NCI-H1417 treated with DMSO at 0.1 percent for 48 hours (cell line): ENCODE measurements at regions not wholly inside any gene's neighbourhood (a gene's known extent, or its start where the extent isn't known, plus 50 kb on each side); places are given as distances from the start of the nearest gene placed in this dataset.
"Not testable (repeated sequence)": the region's sequence is repeated elsewhere in the genome, so short reads cannot be mapped to it uniquely, and the experiment has no call there.

ENCODE experiments used
- DNase-seq: peaks from one replicate; lab custom pipeline; 2025; lab: John Stamatoyannopoulos, UW

DNA sequence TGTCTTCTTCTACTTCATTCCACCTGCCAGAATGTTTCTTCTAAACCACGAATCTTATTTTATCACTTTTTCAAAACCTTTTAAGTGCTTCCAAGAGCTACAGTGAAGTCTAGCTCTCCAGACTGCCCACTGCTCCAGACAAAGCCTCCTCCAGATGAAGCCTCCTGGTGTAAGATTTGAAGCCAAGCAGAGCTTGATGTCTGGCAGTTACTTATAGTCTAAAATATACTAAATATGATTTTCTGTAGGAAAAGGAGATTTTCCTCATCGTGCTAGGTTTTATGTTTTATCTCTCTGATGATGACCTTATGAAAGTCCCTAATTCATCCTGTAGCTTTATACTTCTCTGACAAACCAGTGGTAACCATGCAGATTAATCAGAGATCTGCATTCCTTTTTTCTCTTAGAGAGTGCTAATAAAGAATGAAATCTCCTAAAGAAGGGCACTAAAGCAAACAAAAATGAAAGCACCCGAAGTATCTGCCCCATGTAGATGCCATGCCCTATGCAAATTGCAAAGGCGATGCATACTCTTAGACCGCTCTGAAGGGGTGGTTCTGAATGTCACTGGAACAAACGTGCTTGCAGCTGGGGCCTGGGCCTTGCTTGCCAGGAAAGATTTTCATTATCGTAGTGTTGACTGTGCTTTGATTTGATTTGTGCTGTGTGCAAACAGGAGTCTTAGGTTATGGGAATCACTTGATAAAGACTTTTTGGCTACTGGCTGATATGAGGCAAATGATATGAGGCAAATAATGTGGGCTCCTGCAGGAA is 314.2 kb downstream of the PID1 start:
- no peak for DNase-seq

DNA sequence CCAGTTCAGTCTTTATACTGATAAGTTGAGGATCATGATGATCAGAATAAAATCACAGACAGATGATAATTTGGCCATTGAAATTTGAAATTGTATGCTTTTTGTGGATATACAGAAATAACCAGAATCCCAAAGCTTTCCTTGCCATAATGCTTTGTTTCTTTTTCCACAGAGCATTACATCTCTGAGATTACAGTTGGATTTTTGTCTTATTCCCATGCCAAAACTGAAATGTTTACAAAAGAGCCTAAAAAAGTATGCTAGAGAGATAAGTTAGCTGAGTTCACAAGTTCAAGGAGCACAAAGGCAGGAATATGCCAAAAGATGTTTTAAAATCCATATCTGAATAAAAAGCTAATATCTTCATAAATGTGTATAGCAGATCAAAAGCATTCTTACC is 321.3 kb downstream of the PID1 start:
- no peak for DNase-seq

DNA sequence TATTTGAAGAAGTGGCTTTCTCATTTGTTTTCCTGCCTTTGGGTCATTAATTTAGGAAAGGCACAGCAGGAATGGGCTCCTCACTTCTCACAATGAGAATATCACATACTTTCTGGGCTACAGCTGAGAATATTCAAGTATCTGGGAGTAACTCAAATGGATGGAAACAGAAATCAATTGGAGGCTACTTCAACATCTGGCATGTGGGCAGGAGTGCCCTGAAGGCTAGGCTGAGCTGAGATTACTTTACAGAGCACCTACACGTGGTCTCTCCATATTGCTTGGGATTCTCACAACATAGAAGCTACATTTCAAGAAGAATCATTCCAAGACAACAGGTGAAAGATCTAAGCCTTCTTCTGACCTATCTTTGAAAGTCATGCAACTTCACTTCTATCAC is 325.4 kb downstream of the PID1 start:
- no peak for DNase-seq

- no peak for DNase-seq
Measured at GRCh38 chr2:228942856-228943255, 328.2 kb downstream of the PID1 start.

GRCh38 chr2:228938629-228939028 is 332.5 kb downstream of the PID1 start:
- no peak for DNase-seq

DNA sequence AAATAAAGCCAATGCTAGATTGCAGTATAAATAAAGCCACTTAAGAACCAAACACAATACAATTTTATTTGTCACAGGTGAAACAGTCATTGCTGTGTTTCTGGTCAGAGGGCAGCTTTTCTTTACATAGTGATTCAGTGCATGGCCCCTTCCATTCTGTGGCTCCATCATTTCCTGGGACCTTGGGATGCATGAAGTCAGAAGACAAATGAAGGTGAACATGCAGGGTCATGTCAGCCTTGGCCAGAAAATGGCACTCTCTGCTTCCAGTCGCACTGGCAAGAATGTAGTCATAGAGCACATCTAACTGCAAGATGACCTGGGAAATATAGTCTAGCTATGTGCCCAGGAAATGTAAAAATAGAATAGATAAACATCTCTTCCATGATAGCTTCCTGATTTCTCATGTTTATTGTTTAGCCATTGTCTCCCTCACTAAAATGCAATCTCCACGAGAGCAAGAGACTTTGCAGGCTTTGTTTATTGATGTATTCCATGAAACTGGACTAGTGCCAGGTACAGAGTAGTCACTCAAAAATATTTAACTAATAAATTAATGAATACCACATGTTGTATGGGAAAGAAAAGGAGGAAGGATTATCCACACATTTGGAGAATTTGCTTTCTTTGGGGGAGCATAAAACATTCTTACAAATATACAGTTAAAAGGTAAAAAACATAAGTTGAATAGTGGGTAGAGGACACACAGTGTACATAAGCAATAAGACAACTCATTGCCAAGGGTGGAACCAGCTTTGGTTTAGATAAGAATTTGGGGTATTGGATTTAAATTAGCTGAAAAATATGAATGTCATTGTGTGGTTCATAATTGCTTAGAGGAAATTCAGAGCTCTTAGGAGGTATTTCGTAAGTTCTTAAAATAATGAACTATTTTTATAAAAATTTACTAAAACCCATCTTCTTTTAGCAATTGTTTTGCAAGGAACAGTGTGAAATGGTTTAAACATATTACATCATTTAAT is 343.8 kb downstream of the PID1 start:
- no peak for DNase-seq

DNA sequence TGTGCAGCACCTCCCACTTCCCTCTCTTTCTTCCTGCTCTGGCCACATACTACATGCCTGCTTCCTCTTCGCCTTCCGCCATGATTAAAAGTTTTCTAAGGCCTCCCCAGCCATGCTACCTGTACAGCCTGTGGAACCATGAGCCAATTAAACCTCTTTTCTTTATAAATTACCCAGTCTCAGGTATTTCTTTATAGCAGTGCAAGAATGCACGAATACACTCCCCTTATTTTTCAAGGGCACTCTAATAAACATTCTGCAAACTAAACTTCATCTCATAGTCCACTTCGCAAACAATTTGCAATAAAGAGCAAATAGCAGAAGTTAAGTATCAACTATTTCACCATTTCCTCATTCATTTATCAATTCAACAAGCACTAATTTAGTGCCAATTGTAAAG is 351.3 kb downstream of the PID1 start:
- DNase-seq: no peak

GRCh38 chr2:228917220-228917619 is 353.9 kb downstream of the PID1 start:
- DNase-seq: no peak

- no peak for DNase-seq
Measured at GRCh38 chr2:228916416-228917090, 354.5 kb downstream of the PID1 start.

DNA sequence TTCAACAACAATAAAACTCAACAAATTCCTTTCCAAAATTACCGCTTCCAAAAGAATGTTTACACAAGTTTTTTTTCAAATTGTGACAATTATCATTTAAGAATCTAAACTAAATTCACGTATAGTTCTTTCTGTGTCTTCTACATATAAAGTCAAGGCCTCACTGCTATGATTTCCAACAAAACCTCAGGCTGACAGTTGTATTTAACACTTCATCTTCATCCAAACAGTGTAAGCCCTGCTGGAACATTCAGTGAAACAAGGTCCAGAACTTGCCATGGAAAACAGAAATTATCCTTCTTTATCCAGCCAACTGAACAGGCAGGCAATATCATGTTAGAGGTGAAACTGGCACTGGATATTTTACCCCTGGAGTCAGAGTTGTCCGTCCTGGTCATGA is 357.9 kb downstream of the PID1 start:
- no peak for DNase-seq

- not testable (repeated sequence) for DNase-seq
Measured at GRCh38 chr2:228910872-228911271, 360.2 kb downstream of the PID1 start.

- DNase-seq: no peak
Measured at GRCh38 chr2:228902176-228902575, 368.9 kb downstream of the PID1 start.

- no peak for DNase-seq
Measured at GRCh38 chr2:228901531-228901930, 369.6 kb downstream of the PID1 start.

- no peak for DNase-seq
Measured at GRCh38 chr2:228878138-228878537, 392.9 kb downstream of the PID1 start.

- DNase-seq: no peak
Measured at GRCh38 chr2:228876276-228876675, 394.8 kb downstream of the PID1 start.

GRCh38 chr2:228875152-228875900 is 395.8 kb downstream of the PID1 start:
- DNase-seq: no peak

DNA sequence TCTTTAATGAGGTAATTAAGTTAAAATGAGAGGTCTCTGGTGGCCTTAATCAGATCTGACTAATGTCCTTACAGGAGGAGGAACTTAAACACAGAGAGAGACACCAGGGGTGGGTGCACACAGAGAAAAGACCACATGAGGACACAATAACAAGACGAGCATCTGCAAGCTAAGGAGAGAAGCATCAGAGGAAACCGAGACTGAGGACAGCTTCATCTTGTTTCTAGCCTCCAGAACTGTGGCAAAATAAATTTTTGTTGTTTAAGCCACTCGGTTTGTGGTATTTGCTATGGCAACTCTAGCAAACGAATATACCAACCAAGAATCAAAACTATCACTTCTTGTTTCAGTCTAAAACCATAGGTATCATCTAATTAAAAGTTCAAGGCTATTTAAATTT is 400.1 kb downstream of the PID1 start:
- no peak for DNase-seq

DNA sequence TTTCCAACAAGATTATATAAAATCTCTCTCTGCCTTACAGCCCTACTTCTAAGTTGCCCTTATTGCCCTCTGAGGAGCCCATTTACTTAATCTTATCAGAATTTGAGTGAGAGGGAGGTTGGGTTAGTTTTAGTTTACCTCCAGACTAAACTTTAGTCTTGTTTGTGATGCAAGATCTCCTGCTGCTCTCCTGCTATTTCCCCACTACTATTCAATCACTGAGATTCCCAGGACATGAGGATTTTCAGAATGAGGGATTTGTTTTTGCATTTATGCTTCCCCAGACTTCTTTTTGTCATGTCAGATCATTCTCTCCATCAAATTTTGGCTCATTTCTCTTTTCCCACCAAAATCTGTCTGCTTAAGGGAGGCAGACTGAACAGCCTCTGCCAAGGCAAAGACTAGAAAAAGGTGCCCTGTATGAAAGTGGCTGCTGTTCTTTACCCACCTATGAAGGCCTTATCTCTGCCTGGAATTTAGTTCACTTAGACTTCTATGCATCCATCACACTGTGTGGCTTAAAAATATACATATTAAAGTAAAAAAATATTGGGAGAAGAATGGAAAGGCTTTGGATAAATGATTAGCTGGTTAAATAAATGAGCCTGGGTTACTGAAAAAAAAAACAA is 401.3 kb downstream of the PID1 start:
- no peak for DNase-seq

DNA sequence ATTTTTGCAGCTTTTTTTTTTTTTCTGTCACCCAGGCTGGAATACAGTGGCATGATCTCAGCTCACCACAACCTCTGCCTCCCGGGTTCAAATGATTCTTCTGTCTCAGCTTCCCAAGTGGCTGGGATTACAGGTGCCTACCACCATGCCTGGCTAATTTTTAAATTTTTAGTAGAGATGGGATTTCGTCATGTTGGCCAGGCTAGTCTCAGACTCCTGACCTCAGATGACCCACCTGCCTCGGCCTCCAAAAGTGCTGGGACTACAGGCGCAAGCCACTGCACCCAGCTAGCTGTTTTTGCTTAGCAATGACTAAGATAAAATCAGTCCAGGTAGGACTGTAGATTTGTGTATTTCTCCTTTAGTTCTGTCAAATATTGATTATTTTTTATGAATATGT is 403.7 kb downstream of the PID1 start:
- DNase-seq: no peak

GRCh38 chr2:228866781-228867180 is 404.3 kb downstream of the PID1 start:
- no peak for DNase-seq

DNA sequence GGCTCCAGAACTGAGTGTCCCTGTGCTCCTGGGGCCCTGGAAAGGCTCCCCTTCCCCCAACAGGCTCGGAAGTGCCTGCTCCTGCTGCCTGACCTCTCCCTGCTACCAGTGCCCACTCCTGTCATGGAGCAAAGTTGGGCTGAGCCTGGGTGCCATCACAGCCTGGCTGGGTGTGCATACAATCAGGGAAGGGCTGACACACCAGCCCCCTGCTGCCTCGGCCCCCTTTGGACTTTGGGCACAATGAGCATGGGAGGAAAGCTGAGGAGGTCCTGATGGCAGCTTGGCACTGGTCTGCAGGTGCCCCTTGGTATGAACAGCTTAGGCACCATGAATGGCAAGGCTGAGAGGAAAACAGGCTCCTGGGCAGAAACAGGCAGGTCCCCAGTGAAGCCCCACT is 405.0 kb downstream of the PID1 start:
- no peak for DNase-seq
